ENCODE measurements at regions not wholly inside any gene's neighbourhood (a gene's known extent, or its start where the extent isn't known, plus 50 kb on each side); places are given as distances from the start of the nearest gene placed in this dataset.

- Histone ChIP-seq H3K27me3 (ENCODE audit: insufficient read depth) (no peaks in the 10 kb centered on the region), H3F3A (replicated peaks; ENCODE audit: low read depth) (no peaks in the 10 kb centered on the region)
- H3K27ac Mint-ChIP-seq, result no peak overlapping the region
Measured at GRCh38 chr3:24598695-24599470, 104.2 kb upstream of the THRB start.

More at GRCh38 chr3:24598695-24599470, 104.2 kb upstream of the THRB start:
- Mint-ChIP-seq H3K36me3 (ENCODE audit: low read depth) (no peaks in the 10 kb centered on the region), H3K9me3 (no peaks in the 10 kb centered on the region), H3K27me3 (ENCODE audit: insufficient read depth, low read depth, poor library complexity) (no peaks in the 10 kb centered on the region), H3K4me3 (no peak overlapping the region), H3K4me1 (peaks cover 6% of the 10 kb centered on the region; the same call in 2 of the 3 replicates)
- Histone ChIP-seq H3K36me3 (ENCODE audit: insufficient read depth) (no peaks in the 10 kb centered on the region), H3K79me2 (replicated peaks; ENCODE audit: insufficient read depth) (no peaks in the 10 kb centered on the region), H3K9me2 (ENCODE audit: insufficient read depth) (peaks cover 3% of the 10 kb centered on the region; the same call in 1 of the 2 replicates), H3K4me3 (no peak overlapping the region), H3K4me1 (ENCODE audit: insufficient read depth) (no peaks in the 10 kb centered on the region; the same call in 1 of the 2 replicates), H4K20me1 (replicated peaks; ENCODE audit: insufficient read depth) (no peaks in the 10 kb centered on the region), H3K4me2 (no peak overlapping the region), H3K27ac (ENCODE audit: low read depth) (no peak overlapping the region), H2AFZ (no peak overlapping the region)
- TF ChIP-seq, protein P1, sequence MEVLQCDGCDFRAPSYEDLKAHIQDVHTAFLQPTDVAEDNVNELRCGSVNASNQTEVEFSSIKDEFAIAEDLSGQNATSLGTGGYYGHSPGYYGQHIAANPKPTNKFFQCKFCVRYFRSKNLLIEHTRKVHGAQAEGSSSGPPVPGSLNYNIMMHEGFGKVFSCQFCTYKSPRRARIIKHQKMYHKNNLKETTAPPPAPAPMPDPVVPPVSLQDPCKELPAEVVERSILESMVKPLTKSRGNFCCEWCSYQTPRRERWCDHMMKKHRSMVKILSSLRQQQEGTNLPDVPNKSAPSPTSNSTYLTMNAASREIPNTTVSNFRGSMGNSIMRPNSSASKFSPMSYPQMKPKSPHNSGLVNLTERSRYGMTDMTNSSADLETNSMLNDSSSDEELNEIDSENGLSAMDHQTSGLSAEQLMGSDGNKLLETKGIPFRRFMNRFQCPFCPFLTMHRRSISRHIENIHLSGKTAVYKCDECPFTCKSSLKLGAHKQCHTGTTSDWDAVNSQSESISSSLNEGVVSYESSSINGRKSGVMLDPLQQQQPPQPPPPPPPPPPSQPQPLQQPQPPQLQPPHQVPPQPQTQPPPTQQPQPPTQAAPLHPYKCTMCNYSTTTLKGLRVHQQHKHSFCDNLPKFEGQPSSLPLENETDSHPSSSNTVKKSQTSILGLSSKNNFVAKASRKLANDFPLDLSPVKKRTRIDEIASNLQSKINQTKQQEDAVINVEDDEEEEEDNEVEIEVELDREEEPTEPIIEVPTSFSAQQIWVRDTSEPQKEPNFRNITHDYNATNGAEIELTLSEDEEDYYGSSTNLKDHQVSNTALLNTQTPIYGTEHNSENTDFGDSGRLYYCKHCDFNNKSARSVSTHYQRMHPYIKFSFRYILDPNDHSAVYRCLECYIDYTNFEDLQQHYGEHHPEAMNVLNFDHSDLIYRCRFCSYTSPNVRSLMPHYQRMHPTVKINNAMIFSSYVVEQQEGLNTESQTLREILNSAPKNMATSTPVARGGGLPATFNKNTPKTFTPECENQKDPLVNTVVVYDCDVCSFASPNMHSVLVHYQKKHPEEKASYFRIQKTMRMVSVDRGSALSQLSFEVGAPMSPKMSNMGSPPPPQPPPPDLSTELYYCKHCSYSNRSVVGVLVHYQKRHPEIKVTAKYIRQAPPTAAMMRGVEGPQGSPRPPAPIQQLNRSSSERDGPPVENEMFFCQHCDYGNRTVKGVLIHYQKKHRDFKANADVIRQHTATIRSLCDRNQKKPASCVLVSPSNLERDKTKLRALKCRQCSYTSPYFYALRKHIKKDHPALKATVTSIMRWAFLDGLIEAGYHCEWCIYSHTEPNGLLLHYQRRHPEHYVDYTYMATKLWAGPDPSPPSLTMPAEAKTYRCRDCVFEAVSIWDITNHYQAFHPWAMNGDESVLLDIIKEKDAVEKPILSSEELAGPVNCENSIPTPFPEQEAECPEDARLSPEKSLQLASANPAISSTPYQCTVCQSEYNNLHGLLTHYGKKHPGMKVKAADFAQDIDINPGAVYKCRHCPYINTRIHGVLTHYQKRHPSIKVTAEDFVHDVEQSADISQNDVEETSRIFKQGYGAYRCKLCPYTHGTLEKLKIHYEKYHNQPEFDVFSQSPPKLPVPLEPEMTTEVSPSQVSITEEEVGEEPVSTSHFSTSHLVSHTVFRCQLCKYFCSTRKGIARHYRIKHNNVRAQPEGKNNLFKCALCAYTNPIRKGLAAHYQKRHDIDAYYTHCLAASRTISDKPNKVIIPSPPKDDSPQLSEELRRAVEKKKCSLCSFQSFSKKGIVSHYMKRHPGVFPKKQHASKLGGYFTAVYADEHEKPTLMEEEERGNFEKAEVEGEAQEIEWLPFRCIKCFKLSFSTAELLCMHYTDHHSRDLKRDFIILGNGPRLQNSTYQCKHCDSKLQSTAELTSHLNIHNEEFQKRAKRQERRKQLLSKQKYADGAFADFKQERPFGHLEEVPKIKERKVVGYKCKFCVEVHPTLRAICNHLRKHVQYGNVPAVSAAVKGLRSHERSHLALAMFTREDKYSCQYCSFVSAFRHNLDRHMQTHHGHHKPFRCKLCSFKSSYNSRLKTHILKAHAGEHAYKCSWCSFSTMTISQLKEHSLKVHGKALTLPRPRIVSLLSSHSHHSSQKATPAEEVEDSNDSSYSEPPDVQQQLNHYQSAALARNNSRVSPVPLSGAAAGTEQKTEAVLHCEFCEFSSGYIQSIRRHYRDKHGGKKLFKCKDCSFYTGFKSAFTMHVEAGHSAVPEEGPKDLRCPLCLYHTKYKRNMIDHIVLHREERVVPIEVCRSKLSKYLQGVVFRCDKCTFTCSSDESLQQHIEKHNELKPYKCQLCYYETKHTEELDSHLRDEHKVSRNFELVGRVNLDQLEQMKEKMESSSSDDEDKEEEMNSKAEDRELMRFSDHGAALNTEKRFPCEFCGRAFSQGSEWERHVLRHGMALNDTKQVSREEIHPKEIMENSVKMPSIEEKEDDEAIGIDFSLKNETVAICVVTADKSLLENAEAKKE (CRISPR knock-in tag; IDR thresholded peaks at IDR 0.05), result no peak
- TF ChIP-seq ZNF331 (CRISPR knock-in tag; IDR thresholded peaks at IDR 0.05; ENCODE audit: low read depth) (no peak), POLR2AphosphoS5 (IDR thresholded peaks at IDR 0.05; ENCODE audit: low read depth) (no peak), STAT1 (IDR thresholded peaks at IDR 0.05; ENCODE audit: unreplicated experiment) (no peak), EZH2phosphoT487 (IDR thresholded peaks at IDR 0.05; ENCODE audit: unreplicated experiment) (no peak)
- TF ChIP-seq, protein P2, sequence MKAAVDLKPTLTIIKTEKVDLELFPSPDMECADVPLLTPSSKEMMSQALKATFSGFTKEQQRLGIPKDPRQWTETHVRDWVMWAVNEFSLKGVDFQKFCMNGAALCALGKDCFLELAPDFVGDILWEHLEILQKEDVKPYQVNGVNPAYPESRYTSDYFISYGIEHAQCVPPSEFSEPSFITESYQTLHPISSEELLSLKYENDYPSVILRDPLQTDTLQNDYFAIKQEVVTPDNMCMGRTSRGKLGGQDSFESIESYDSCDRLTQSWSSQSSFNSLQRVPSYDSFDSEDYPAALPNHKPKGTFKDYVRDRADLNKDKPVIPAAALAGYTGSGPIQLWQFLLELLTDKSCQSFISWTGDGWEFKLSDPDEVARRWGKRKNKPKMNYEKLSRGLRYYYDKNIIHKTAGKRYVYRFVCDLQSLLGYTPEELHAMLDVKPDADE (IDR thresholded peaks at IDR 0.05), result no peak
- ATAC-seq (no peak), DNase-seq (ENCODE audit: low spot score) (peak; percentile 23)
